Smooth muscle cell (in vitro differentiated cells): ENCODE measurements at regions not wholly inside any gene's neighbourhood (a gene's known extent, or its start where the extent isn't known, plus 50 kb on each side); places are given as distances from the start of the nearest gene placed in this dataset.

Experiments
- DNase-seq: peaks from one replicate; lab custom pipeline; 2025; ENCODE audit not compliant: unreplicated experiment; lab: John Stamatoyannopoulos, UW
- H2AFZ ChIP-seq: fragments of 200-600 bp; sonication (generic); 2 replicates; pipeline ENCODE4 v1.6.0; 2016; ENCODE audit warnings: antibody characterized with exemption, low read depth, mild to moderate bottlenecking
- H3F3A ChIP-seq: fragments of 200-600 bp; sonication (generic); 2 replicates; pipeline ENCODE4 v1.6.0; 2017; ENCODE audit warnings: antibody characterized with exemption, low read depth
- H3K27ac ChIP-seq: fragments of 200-600 bp; sonication (generic); 2 replicates; pipeline ENCODE4 v1.5.1; 2016; ENCODE audit warnings: low read depth, mild to moderate bottlenecking
- H3K27me3 ChIP-seq: fragments of 200-600 bp; sonication (generic); 2 replicates; pipeline ENCODE4 v1.6.1; 2016; ENCODE audit warnings: low read depth, mild to moderate bottlenecking
- H3K36me3 ChIP-seq: fragments of 200-600 bp; sonication (generic); 2 replicates; pipeline ENCODE4 v1.5.1; 2016; ENCODE audit warnings: low read depth
- H3K4me1 ChIP-seq: fragments of 200-600 bp; sonication (generic); 2 replicates; pipeline ENCODE4 v1.5.1; 2016; ENCODE audit warnings: low read depth
- H3K4me2 ChIP-seq: fragments of 200-600 bp; sonication (generic); 2 replicates; pipeline ENCODE4 v1.6.0; 2016; ENCODE audit warnings: mild to moderate bottlenecking
- H3K4me3 ChIP-seq: fragments of 200-600 bp; sonication (generic); 2 replicates; pipeline ENCODE4 v1.5.1; 2016; ENCODE audit warnings: mild to moderate bottlenecking
- H3K79me2 ChIP-seq: fragments of 200-600 bp; sonication (generic); 2 replicates; pipeline ENCODE4 v1.6.0; 2016; ENCODE audit warnings: low read depth, mild to moderate bottlenecking
- H3K9ac ChIP-seq: fragments of 200-600 bp; sonication (generic); 2 replicates; pipeline ENCODE4 v1.6.0; 2016; ENCODE audit warnings: low read depth
- H3K9me3 ChIP-seq: fragments of 200-600 bp; sonication (generic); replicated peaks from 2 replicates; pipeline ENCODE4 v1.5.1; 2016; ENCODE audit warnings: low read depth
- H4K20me1 ChIP-seq: fragments of 200-600 bp; sonication (generic); 2 replicates; pipeline ENCODE4 v1.6.0; 2016; ENCODE audit warnings: low read depth
- WGBS: methylation state at CpG from one replicate; pipeline ENCODE4 v1.1.7; 2016; ENCODE audit warnings: low lambda C conversion rate; 5-methylcytosine and 5-hydroxymethylcytosine counted together
- TF ChIP-seq, protein P1 (sequence below): fragments of 200-600 bp; sonication (generic); IDR thresholded peaks from 2 replicates; pipeline ENCODE4 v1.5.1; 2017; ENCODE audit warnings: borderline replicate concordance, mild to moderate bottlenecking, antibody characterized with exemption; ENCODE audit not compliant: insufficient read depth, poor library complexity, severe bottlenecking

DNA sequence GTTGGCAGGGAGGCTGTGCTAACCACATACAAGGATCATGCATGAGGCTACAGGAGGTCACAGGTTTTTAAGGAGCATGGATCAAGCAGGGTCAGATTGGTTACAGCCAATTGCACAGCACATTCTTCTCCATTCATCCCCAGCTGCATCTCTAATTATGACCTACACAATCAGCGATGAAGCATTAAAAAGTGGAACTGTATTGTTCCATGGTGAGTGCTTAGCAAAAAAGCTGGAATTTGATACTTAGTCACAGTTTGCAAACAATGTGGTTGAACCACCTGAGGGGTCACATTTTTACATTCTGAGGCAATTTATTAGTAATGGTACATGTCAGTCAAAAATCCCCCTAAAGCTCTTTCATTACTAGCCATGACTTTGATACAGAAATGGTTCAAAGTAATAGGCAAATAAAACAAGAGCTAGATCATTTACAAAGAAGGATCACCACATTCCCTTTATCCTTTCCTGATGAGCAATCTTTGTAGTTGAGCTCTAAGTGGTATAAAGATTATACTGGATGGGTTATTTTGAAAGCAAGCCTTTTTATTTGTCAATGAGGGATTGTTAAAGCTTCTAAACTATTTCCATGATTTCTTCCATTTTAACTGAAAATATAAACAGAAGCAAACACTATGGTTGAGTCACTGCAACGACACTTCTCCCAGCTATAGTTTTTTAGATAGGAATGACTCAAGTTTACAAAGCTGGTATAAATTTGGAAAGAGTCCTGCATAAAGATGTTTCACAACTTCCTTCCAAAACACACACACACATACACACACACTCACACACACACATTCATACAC is 217.8 kb upstream of the SEMA3A start:
- H3K4me2 ChIP-seq = peak overlapping the region; percentile 39
- H3K27ac ChIP-seq = peak overlapping the region; percentile 89
- H2AFZ ChIP-seq = no peak overlapping the region
- H3K9ac ChIP-seq = peak overlapping the region; percentile 55
- H3K4me3 ChIP-seq = no peak overlapping the region
- no peaks in the 10 kb centered on the region for H3K27me3 ChIP-seq
- no peak for DNase-seq
- H3K36me3 ChIP-seq = no peaks in the 10 kb centered on the region
- 26% methylated on average over 2 of the region's 2 CpGs for WGBS
- H3K79me2 ChIP-seq = no peaks in the 10 kb centered on the region
- H3K9me3 ChIP-seq = no peaks in the 10 kb centered on the region
- H3F3A ChIP-seq = peaks cover 4% of the 10 kb centered on the region
- TF ChIP-seq, protein P1, sequence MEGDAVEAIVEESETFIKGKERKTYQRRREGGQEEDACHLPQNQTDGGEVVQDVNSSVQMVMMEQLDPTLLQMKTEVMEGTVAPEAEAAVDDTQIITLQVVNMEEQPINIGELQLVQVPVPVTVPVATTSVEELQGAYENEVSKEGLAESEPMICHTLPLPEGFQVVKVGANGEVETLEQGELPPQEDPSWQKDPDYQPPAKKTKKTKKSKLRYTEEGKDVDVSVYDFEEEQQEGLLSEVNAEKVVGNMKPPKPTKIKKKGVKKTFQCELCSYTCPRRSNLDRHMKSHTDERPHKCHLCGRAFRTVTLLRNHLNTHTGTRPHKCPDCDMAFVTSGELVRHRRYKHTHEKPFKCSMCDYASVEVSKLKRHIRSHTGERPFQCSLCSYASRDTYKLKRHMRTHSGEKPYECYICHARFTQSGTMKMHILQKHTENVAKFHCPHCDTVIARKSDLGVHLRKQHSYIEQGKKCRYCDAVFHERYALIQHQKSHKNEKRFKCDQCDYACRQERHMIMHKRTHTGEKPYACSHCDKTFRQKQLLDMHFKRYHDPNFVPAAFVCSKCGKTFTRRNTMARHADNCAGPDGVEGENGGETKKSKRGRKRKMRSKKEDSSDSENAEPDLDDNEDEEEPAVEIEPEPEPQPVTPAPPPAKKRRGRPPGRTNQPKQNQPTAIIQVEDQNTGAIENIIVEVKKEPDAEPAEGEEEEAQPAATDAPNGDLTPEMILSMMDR = no peak
- peaks cover 22% of the 10 kb centered on the region for H3K4me1 ChIP-seq
- no peaks in the 10 kb centered on the region for H4K20me1 ChIP-seq

DNA sequence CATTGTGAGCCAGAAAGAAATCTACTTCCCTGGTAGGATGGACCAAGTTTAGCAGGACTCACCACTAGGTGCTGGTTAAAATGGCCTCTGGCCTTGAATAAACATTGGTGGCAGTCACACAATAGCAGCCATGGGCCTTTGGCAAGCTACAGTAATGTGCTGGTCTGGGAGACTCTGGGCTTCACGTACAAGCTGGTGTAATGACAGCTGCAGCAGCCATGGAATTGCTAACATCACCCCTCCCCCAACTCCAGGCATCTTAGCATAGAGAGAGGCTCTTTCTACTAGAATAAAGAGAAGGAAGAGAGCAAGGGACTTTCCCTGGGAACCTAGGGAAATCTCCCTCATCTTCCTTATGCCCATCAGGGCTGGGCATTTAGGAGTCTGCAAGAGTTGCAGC is 205.1 kb upstream of the SEMA3A start:
- no peaks in the 10 kb centered on the region for H3K36me3 ChIP-seq
- no peak overlapping the region for H3K9ac ChIP-seq
- no peaks in the 10 kb centered on the region for H3K27me3 ChIP-seq
- WGBS = 81% methylated on average over 1 of the region's 1 CpG
- no peak for DNase-seq
- no peak overlapping the region for H3K4me2 ChIP-seq
- H3K4me1 ChIP-seq = no peaks in the 10 kb centered on the region
- TF ChIP-seq, protein P1 = no peak
- H2AFZ ChIP-seq = no peak overlapping the region
- H3K27ac ChIP-seq = no peak overlapping the region
- H4K20me1 ChIP-seq = no peaks in the 10 kb centered on the region
- H3F3A ChIP-seq = no peaks in the 10 kb centered on the region
- H3K79me2 ChIP-seq = no peaks in the 10 kb centered on the region
- H3K4me3 ChIP-seq = no peak overlapping the region
- H3K9me3 ChIP-seq = no peaks in the 10 kb centered on the region

DNA sequence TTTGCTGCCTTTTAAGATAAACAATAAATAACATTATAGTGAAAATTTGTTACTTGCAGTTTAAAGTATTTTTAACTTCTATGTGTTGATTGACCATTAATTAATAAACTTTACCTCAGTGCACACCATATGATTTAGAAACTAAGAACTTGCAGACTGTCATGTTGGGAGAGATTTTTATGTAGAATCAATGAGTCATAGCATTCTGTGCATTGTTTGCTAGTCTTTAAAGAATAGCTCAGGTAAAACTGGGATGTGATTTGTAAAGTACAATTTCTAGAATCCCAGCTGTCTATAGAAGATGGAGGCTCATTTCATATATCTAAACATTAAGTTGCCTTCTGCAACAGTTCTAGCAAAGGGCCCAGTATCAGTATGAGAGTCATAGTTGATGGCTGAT is 199.6 kb upstream of the SEMA3A start:
- Histone ChIP-seq H3K79me2 (no peaks in the 10 kb centered on the region), H3K9ac (no peak overlapping the region), H2AFZ (no peak overlapping the region), H3K4me3 (no peak overlapping the region), H3K36me3 (no peaks in the 10 kb centered on the region), H3K9me3 (no peaks in the 10 kb centered on the region), H3K4me2 (no peak overlapping the region), H3K27ac (no peak overlapping the region), H3K4me1 (no peaks in the 10 kb centered on the region), H3F3A (no peaks in the 10 kb centered on the region), H4K20me1 (no peaks in the 10 kb centered on the region), H3K27me3 (no peaks in the 10 kb centered on the region)
- DNase-seq = no peak
- TF ChIP-seq, protein P1 = no peak

- H3K9me3 ChIP-seq = no peaks in the 10 kb centered on the region
- H3K27ac ChIP-seq = no peak overlapping the region
- no peaks in the 10 kb centered on the region for H4K20me1 ChIP-seq
- no peaks in the 10 kb centered on the region for H3F3A ChIP-seq
- H2AFZ ChIP-seq = no peak overlapping the region
- H3K4me3 ChIP-seq = no peak overlapping the region
- no peaks in the 10 kb centered on the region for H3K27me3 ChIP-seq
- no peak for DNase-seq
- no peak overlapping the region for H3K4me2 ChIP-seq
- no peak overlapping the region for H3K9ac ChIP-seq
- H3K4me1 ChIP-seq = no peaks in the 10 kb centered on the region
- H3K79me2 ChIP-seq = no peaks in the 10 kb centered on the region
- TF ChIP-seq, protein P1 = no peak
- no peaks in the 10 kb centered on the region for H3K36me3 ChIP-seq
Measured at GRCh38 chr7:84393786-84394185, 199.2 kb upstream of the SEMA3A start.
